OCI-LY3 (cell line): ENCODE measurements at regions not wholly inside any gene's neighbourhood (a gene's known extent, or its start where the extent isn't known, plus 50 kb on each side); places are given as distances from the start of the nearest gene placed in this dataset.

Experiments used
- EZH2phosphoT487 ChIP-seq: fragments of 200-600 bp; shearing (Covaris generic); IDR thresholded peaks from 2 replicates; pipeline ENCODE4 v1.6.1; 2018; ENCODE audit warnings: antibody characterized with exemption, mixed run types, low read depth
- TF ChIP-seq, protein P1 (sequence below): fragments of 200-600, 300-600 bp; sonication (generic); IDR thresholded peaks from 2 replicates; pipeline ENCODE4 v1.5.1; 2014; ENCODE audit warnings: antibody characterized with exemption, low read length, low read depth

DNA sequence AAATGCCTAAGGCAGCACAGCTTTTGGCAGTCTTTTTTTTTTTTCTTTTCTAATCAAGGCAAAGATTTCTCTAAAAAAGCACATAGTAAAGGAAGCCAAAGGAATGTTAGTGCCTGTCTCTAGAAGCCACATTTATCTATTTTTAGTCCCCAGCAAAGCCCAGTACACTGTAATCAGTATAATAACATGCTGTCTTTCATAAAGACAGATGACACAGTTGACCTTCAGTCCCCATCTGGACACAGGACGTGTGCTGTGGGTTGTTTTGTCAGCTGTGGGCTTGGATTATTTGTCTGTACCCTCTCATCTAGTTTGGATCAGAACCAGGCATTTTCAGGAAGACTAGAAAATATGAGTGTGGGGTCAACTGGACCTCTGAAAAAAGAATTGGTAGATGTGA lies 110.4 kb upstream of the CTNNB1 start:
- TF ChIP-seq, protein P1, sequence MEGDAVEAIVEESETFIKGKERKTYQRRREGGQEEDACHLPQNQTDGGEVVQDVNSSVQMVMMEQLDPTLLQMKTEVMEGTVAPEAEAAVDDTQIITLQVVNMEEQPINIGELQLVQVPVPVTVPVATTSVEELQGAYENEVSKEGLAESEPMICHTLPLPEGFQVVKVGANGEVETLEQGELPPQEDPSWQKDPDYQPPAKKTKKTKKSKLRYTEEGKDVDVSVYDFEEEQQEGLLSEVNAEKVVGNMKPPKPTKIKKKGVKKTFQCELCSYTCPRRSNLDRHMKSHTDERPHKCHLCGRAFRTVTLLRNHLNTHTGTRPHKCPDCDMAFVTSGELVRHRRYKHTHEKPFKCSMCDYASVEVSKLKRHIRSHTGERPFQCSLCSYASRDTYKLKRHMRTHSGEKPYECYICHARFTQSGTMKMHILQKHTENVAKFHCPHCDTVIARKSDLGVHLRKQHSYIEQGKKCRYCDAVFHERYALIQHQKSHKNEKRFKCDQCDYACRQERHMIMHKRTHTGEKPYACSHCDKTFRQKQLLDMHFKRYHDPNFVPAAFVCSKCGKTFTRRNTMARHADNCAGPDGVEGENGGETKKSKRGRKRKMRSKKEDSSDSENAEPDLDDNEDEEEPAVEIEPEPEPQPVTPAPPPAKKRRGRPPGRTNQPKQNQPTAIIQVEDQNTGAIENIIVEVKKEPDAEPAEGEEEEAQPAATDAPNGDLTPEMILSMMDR, result no peak
- TF ChIP-seq EZH2phosphoT487, result no peak
